ENCODE measurements at regions not wholly inside any gene's neighbourhood (a gene's known extent, or its start where the extent isn't known, plus 50 kb on each side); places are given as distances from the start of the nearest gene placed in this dataset.

DNA sequence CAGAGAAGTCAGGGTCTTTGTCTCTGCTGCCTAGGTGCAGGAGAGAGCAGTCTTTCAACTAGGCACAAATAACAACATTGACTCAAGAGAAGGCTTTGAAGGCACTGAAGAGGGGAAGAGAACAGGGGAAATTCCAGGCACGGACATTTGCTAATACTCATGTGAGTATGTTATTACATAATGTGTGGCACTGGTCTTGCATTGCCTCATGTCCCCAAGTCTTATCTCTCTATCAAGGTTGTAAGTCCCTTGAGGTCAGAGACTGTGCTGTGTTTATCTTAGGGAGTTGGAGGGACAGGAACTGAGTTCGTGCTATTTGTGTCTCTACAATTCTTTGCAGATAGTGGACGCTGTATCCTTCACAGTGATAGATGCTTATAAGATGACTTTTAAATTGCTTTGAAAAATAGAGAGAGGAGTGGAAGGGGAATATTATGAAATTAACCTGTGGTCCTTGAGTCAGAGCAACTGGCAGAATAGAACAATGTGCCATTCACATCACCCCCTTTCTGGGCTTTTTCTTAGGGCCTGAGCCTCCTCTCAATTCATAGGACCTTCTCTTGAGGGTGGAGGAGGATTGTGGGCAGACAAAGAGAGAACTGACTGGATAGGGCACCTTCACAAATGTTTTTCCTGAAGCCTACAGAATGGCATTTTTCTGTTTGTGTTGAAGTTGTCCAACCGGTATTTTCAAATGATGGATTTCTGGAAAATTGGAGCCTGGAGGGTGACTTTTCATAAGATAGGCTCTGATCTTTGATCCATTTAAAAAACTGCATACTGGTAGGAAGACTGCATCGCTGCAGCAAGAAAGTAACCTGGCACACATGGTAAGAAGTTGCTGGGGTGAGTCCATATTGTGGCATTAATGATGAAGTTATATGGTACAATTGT, 96.6 kb upstream of the CXCR4 start:
- intact Hi-C loops (cut with DNase I), result no loop called here
- WGBS, 2 donors, result 68 to 74% methylated on average over 5 of the region's 5 CpGs
- DNase-seq, result no peak

DNA sequence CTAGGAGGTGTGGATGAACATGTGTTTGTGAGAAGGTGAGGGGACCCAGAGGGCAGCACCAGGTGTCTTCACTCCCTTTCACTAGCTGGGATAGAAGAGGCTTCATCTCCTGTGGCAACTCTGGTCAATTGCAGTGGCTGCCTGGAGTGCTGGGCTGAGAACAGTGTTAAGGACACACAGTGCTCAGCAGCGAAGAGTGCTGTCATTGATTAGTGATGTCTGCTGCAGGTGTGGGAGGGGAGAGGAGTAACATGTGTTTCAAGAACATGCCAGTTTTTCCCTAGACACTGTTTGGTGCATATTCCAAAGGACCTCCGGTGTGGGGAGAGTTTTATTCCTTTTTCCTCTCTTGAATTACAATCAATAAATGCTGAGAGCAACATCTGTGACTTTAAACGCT, 95.9 kb upstream of the CXCR4 start:
- Histone ChIP-seq H3K4me1 (no peaks in the 10 kb centered on the region), H3K9me3 (peaks cover 0 to 4% (median 0%) of the 10 kb centered on the region in 4 donors), H3K27ac (no peak overlapping the region), H3K4me3 (no peak overlapping the region), H3K27me3 (no peaks in the 10 kb centered on the region), H3K36me3 (no peaks in the 10 kb centered on the region)
- intact Hi-C loops (cut with DNase I), result no loop called here
- no peak for TF ChIP-seq EP300 (IDR thresholded peaks at IDR 0.05)
- TF ChIP-seq POLR2AphosphoS5 (IDR thresholded peaks at IDR 0.05), result no peak
- TF ChIP-seq POLR2A (IDR thresholded peaks at IDR 0.05), result no peak
- TF ChIP-seq, protein P1, sequence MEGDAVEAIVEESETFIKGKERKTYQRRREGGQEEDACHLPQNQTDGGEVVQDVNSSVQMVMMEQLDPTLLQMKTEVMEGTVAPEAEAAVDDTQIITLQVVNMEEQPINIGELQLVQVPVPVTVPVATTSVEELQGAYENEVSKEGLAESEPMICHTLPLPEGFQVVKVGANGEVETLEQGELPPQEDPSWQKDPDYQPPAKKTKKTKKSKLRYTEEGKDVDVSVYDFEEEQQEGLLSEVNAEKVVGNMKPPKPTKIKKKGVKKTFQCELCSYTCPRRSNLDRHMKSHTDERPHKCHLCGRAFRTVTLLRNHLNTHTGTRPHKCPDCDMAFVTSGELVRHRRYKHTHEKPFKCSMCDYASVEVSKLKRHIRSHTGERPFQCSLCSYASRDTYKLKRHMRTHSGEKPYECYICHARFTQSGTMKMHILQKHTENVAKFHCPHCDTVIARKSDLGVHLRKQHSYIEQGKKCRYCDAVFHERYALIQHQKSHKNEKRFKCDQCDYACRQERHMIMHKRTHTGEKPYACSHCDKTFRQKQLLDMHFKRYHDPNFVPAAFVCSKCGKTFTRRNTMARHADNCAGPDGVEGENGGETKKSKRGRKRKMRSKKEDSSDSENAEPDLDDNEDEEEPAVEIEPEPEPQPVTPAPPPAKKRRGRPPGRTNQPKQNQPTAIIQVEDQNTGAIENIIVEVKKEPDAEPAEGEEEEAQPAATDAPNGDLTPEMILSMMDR (IDR thresholded peaks at IDR 0.05), result no peak
- 67 to 88% methylated on average over 3 of the region's 3 CpGs for WGBS, 2 donors
- DNase-seq, result no peak

More for the DNA sequence above, 96.6 kb upstream of the CXCR4 start:
- Histone ChIP-seq H3K4me1 (no peaks in the 10 kb centered on the region), H3K27ac (no peak overlapping the region), H3K9me3 (peaks cover 0 to 4% (median 0%) of the 10 kb centered on the region in 4 donors), H3K4me3 (no peak overlapping the region), H3K27me3 (no peaks in the 10 kb centered on the region), H3K36me3 (no peaks in the 10 kb centered on the region)
- TF ChIP-seq EP300 (IDR thresholded peaks at IDR 0.05) (no peak), POLR2AphosphoS5 (IDR thresholded peaks at IDR 0.05) (no peak), POLR2A (IDR thresholded peaks at IDR 0.05) (no peak)
- TF ChIP-seq, protein P1 (IDR thresholded peaks at IDR 0.05), result no peak

DNA sequence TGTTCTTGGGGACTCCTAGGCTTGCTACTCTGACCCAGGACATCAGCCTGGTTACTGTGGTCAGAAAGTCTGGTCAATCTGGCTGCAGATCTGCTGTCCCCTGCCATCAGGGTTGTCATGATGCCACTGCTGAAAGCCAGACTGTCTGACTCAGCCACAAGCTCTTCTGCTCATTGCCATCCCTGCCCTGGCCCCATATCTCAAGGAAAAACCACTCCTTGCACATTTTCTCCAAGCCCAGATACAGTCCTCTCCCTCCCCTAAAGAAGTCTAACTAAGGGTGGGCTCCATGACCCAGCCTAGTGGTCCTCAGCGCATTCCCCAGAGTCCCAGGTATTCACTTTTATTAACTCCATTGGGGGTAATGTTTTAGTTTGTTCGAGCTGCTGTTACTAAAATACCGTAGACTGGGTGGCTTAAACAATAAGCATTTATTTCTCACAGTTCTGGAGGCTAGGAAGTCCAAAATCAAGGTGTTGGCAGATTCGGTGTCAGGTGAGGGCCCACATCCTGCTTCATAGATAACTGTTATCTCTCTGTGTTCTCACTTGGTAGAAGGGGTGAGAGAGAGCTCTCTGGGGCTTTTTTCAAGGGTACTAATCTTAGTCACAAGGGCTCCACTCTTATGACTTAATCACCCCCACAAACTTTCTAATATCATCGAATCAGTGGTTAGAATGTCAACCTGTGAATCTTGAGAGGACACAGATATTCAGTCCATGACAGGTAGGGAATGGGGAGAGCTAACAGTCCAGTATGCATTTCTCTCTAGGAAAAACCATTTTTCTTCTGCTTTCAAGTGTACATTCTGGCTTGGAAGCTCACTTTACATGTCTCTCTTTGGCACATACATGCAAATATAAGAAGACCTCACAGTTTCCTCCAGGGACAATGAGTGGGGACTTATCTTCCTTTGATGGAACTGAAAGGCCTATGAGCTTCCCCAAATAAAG, 94.8 kb upstream of the CXCR4 start:
- intact Hi-C loops (cut with DNase I), result no loop called here
- Histone ChIP-seq H3K4me1 (no peaks in the 10 kb centered on the region), H3K27ac (no peak overlapping the region), H3K36me3 (no peaks in the 10 kb centered on the region), H3K4me3 (no peak overlapping the region), H3K27me3 (no peaks in the 10 kb centered on the region), H3K9me3 (peaks cover 0 to 4% (median 0%) of the 10 kb centered on the region in 4 donors)
- TF ChIP-seq EP300 (IDR thresholded peaks at IDR 0.05) (no peak), POLR2AphosphoS5 (IDR thresholded peaks at IDR 0.05) (no peak), POLR2A (IDR thresholded peaks at IDR 0.05) (no peak)
- TF ChIP-seq, protein P1 (IDR thresholded peaks at IDR 0.05), result no peak
- 46 to 52% methylated on average over 5 of the region's 5 CpGs for WGBS, 2 donors
- no peak for DNase-seq

DNA sequence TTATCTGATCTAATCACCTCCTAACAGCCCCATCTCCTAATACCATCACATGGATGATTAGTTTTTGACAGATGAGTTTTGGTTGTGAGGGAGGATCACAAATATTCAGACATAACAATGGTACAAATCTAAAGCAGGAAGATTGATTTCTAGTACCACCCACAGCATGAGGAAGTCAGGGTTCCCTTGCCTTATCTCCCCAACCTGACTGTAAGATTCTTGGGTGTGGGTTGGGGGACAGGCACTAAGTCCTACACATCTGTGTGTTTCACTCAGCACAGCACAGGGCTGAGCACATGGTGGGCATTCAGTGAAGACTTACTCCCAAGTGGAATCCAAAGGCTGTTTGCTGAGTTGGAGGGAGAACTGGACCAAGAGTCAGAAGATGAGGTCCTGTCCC, 93.8 kb upstream of the CXCR4 start:
- intact Hi-C loops (cut with DNase I), result no loop called here

More for the DNA sequence above, 93.8 kb upstream of the CXCR4 start:
- Histone ChIP-seq H3K36me3 (no peaks in the 10 kb centered on the region), H3K4me3 (no peak overlapping the region), H3K4me1 (no peaks in the 10 kb centered on the region), H3K9me3 (peaks cover 0 to 4% (median 0%) of the 10 kb centered on the region in 4 donors), H3K27me3 (no peaks in the 10 kb centered on the region), H3K27ac (no peak overlapping the region)
- no peak for DNase-seq
- TF ChIP-seq POLR2A (IDR thresholded peaks at IDR 0.05) (no peak), POLR2AphosphoS5 (IDR thresholded peaks at IDR 0.05) (no peak), EP300 (IDR thresholded peaks at IDR 0.05) (no peak)
- TF ChIP-seq, protein P1 (IDR thresholded peaks at IDR 0.05), result no peak
